ENCODE measurements at regions not wholly inside any gene's neighbourhood (a gene's known extent, or its start where the extent isn't known, plus 50 kb on each side); places are given as distances from the start of the nearest gene placed in this dataset.

DNA sequence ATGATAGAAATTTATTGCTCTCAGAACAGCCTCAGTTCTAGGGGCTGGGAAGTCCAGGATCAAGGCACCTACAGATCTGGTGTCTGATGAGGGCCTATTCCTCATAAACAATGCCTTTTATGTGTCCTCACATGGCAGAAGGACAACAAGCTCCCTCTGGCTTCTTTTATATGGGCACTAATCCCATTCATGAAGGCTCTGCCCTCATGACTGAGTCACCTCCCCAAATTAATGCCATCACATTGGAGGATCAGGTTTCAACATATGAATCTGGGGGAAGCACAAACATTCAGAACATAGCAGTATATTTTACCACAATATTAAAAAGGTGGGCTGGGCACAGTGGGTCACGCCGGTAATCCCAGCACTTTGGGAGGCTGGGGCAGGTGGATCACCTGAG is 58.5 kb upstream of the CCN6 start:
- no peak overlapping the region for H4K8ac ChIP-seq (replicated peaks; ENCODE audit: insufficient read length, low read depth, low read length)
- H3K4ac ChIP-seq (ENCODE audit: low read depth, low read length) = no peak overlapping the region
- no peak overlapping the region for H2BK12ac ChIP-seq (ENCODE audit: insufficient read length, low read depth, low read length)
- no peak overlapping the region for H2AFZ ChIP-seq (ENCODE audit: low read length)
- H3K27me3 ChIP-seq (ENCODE audit: insufficient read depth, low read length) = no peaks in the 10 kb centered on the region
- Mint-ChIP-seq H3K27ac (no peak overlapping the region), H3K4me1 (peaks cover 15 to 17% of the 10 kb centered on the region in 2 experiments), H3K27me3 (ENCODE audit: low read depth) (peaks cover 6% of the 10 kb centered on the region), H3K36me3 (ENCODE audit: insufficient read depth in 1 of 3, low read depth in 3 of 3) (no peaks in the 10 kb centered on the region), H3K4me3 (no peak overlapping the region), H3K9me3 (no peaks in the 10 kb centered on the region)
- H3K56ac ChIP-seq (ENCODE audit: insufficient read length, low read depth, low read length) = no peak overlapping the region
- no peaks in the 10 kb centered on the region for H4K20me1 ChIP-seq (ENCODE audit: control insufficient read depth, insufficient read depth, insufficient read length)
- no peaks in the 10 kb centered on the region for H3K79me2 ChIP-seq (ENCODE audit: insufficient read depth, low read length)
- H3K9ac ChIP-seq (ENCODE audit: extremely low read depth, insufficient read length, low read length) = no peak overlapping the region
- H4K91ac ChIP-seq (ENCODE audit: insufficient read length, low read depth, low read length) = no peak overlapping the region
- no peak overlapping the region for H3K27ac ChIP-seq (ENCODE audit: insufficient read length, low read depth, low read length)
- no CpG with 5 or more reads among the region's 2 CpGs for WGBS (ENCODE audit: extremely low coverage, insufficient read length, low lambda C conversion rate)
- no peaks in the 10 kb centered on the region; the same call in 1 of the 2 replicates for H3K4me1 ChIP-seq (ENCODE audit: insufficient read depth, low read length)
- H3T11ph ChIP-seq (ENCODE audit: low read length) = no peak overlapping the region
- no peak overlapping the region for H4K5ac ChIP-seq (ENCODE audit: insufficient read length, low read depth, low read length)
- H3K18ac ChIP-seq (ENCODE audit: insufficient read length, low read depth, low read length) = no peak overlapping the region
- H3K9me3 ChIP-seq (ENCODE audit: control insufficient read depth, low read depth, low read length) = no peaks in the 10 kb centered on the region
- no peaks in the 10 kb centered on the region for H3K79me1 ChIP-seq (ENCODE audit: insufficient read depth, low read depth, low read length, poor library complexity, severe bottlenecking)
- no peak overlapping the region for H3K23ac ChIP-seq (ENCODE audit: insufficient read length, low read depth, low read length)
- no peak overlapping the region for H2BK20ac ChIP-seq (ENCODE audit: low read depth, low read length, poor library complexity, severe bottlenecking)
- TF ChIP-seq, protein P1, sequence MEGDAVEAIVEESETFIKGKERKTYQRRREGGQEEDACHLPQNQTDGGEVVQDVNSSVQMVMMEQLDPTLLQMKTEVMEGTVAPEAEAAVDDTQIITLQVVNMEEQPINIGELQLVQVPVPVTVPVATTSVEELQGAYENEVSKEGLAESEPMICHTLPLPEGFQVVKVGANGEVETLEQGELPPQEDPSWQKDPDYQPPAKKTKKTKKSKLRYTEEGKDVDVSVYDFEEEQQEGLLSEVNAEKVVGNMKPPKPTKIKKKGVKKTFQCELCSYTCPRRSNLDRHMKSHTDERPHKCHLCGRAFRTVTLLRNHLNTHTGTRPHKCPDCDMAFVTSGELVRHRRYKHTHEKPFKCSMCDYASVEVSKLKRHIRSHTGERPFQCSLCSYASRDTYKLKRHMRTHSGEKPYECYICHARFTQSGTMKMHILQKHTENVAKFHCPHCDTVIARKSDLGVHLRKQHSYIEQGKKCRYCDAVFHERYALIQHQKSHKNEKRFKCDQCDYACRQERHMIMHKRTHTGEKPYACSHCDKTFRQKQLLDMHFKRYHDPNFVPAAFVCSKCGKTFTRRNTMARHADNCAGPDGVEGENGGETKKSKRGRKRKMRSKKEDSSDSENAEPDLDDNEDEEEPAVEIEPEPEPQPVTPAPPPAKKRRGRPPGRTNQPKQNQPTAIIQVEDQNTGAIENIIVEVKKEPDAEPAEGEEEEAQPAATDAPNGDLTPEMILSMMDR (conservative IDR thresholded peaks at IDR 0.05) = no peak
- no peak overlapping the region for H2BK15ac ChIP-seq (ENCODE audit: low read depth, low read length)
- no peak overlapping the region for H3K14ac ChIP-seq (ENCODE audit: insufficient read depth, low read length)
- no peak overlapping the region for H2AK5ac ChIP-seq (ENCODE audit: insufficient read length, low read length)
- no peak for DNase-seq
- H2BK5ac ChIP-seq (ENCODE audit: insufficient read length, low read length) = no peak overlapping the region
- H3K23me2 ChIP-seq (ENCODE audit: insufficient read length, low read depth, low read length, poor library complexity, severe bottlenecking) = no peaks in the 10 kb centered on the region
- H2BK120ac ChIP-seq (ENCODE audit: low read depth, low read length, poor library complexity, severe bottlenecking) = no peak overlapping the region
- no peak overlapping the region for H3K4me2 ChIP-seq (ENCODE audit: insufficient read depth, insufficient read length, low read length)

Data from H9 (cell line).